H1 (cell line): ENCODE measurements at regions not wholly inside any gene's neighbourhood (a gene's known extent, or its start where the extent isn't known, plus 50 kb on each side); places are given as distances from the start of the nearest gene placed in this dataset.

ENCODE experiments used
- CTCF ChIA-PET: fragments of 300-600 bp; sonication (Branson Sonifier 250); formaldehyde crosslinking; loops from one replicate; lab custom pipeline; 2021; ENCODE audit not compliant: partially characterized antibody; lab: Charles Lee
- POLR2A ChIA-PET: fragments of 300-600 bp; sonication (Branson Sonifier 250); formaldehyde crosslinking; loops from one replicate; lab custom pipeline; 2021; ENCODE audit warnings: inconsistent platforms; ENCODE audit not compliant: partially characterized antibody; lab: Charles Lee
- DNase-seq, 2 experiments: peaks; one replicate each; pipeline versions ENCODE4 v3.0.0 to v3.0.0-alpha.2; 2010 to 2022; ENCODE audit warnings: low spot score in 2 of 2, low read depth in 1 of 2, mixed read lengths in 1 of 2
- FAIRE-seq: peaks from 2 replicates; lab custom pipeline; 2011; peaks lifted over from hg19 to GRCh38; lab: Jason Lieb, UNC
- H2AFZ ChIP-seq: 2 replicates; pipeline ENCODE4 v1.8.1; 2012; ENCODE audit warnings: low read length, inconsistent platforms
- H2AK5ac ChIP-seq: 2 replicates; pipeline ENCODE4 v1.6.1; 2013; ENCODE audit warnings: low read depth, low read length
- H2BK120ac ChIP-seq: replicated peaks from 2 replicates; pipeline ENCODE3; 2013; ENCODE audit warnings: low read depth, low read length, inconsistent platforms
- H2BK12ac ChIP-seq: 2 replicates; pipeline ENCODE4 v1.6.1; 2013; ENCODE audit warnings: low read depth, low read length
- H2BK15ac ChIP-seq: 2 replicates; pipeline ENCODE4 v1.6.1; 2013; ENCODE audit warnings: low read length
- H2BK20ac ChIP-seq: 2 replicates; pipeline ENCODE4 v1.6.1; 2013; ENCODE audit warnings: low read length
- H2BK5ac ChIP-seq: 2 replicates; pipeline ENCODE4 v1.6.1; 2013; ENCODE audit warnings: low read depth, low read length
- H3K14ac ChIP-seq: 2 replicates; pipeline ENCODE4 v1.6.1; 2013; ENCODE audit warnings: inconsistent platforms; ENCODE audit not compliant: insufficient read length
- H3K18ac ChIP-seq: 2 replicates; pipeline ENCODE4 v1.6.1; 2013; ENCODE audit warnings: low read length; ENCODE audit errors: extremely low read depth
- H3K23ac ChIP-seq: 2 replicates; pipeline ENCODE4 v1.6.1; 2013; ENCODE audit warnings: inconsistent platforms; ENCODE audit not compliant: insufficient read length
- H3K23me2 ChIP-seq: 2 replicates; pipeline ENCODE4 v1.6.1; 2013; ENCODE audit warnings: low read depth, low read length
- H3K27ac ChIP-seq: 2 replicates; pipeline ENCODE4 v1.6.1; 2011; ENCODE audit warnings: low read depth, low read length, inconsistent platforms
- H3K27me3 ChIP-seq, 4 experiments: replicated peaks in 1 of 4; 1 replicate in 1 of 4; 2 replicates in 3 of 4; pipeline versions ENCODE4 v1.6.1 to v1.8.1; 2011 to 2013; ENCODE audit warnings: low read length in 3 of 4, mild to moderate bottlenecking in 3 of 4, inconsistent platforms in 2 of 4, mixed read lengths in 2 of 4, moderate library complexity in 1 of 4; ENCODE audit not compliant: control insufficient read depth in 3 of 4, insufficient read depth in 3 of 4; ENCODE audit errors: extremely low read depth in 1 of 4
- H3K36me3 ChIP-seq, 4 experiments: 2 replicates each; pipeline versions ENCODE4 v1.6.1 to v1.8.1; 2011 to 2013; ENCODE audit warnings: mild to moderate bottlenecking in 4 of 4, low read length in 3 of 4, moderate library complexity in 2 of 4, control low read depth in 1 of 4, inconsistent platforms in 1 of 4; ENCODE audit not compliant: insufficient read depth in 4 of 4, control insufficient read depth in 2 of 4
- H3K4ac ChIP-seq: replicated peaks from 2 replicates; pipeline ENCODE3; 2013; ENCODE audit warnings: low read length, low read depth, mixed read lengths, inconsistent platforms; ENCODE audit not compliant: insufficient read length
- H3K4me1 ChIP-seq, 4 experiments: replicated peaks in 1 of 4; 1 replicate in 1 of 4; 2 replicates in 3 of 4; pipeline versions ENCODE4 v1.6.1 to v1.8.1; 2011 to 2013; ENCODE audit warnings: low read length in 3 of 4, inconsistent platforms in 2 of 4, mixed read lengths in 1 of 4; ENCODE audit not compliant: insufficient read depth in 4 of 4, control insufficient read depth in 3 of 4
- H3K4me2 ChIP-seq, 2 experiments: 2 replicates each; pipeline versions ENCODE4 v1.6.1 to v1.8.1; 2011 to 2013; ENCODE audit warnings: low read depth in 2 of 2, low read length in 2 of 2, control low read depth in 1 of 2, inconsistent platforms in 1 of 2, mild to moderate bottlenecking in 1 of 2; ENCODE audit not compliant: insufficient read depth in 1 of 2
- H3K4me3 ChIP-seq, 4 experiments: fragments of 200-600, 300-600 bp in 1 of 4; sonication (generic), shearing (Covaris generic), sonication (Bioruptor Twin) in 1 of 4; 2 replicates each; pipeline versions ENCODE4 v1.5.1 to v1.8.1; 2011 to 2016; ENCODE audit warnings: low read length in 4 of 4, low read depth in 3 of 4, control low read depth in 2 of 4, inconsistent platforms in 2 of 4, mild to moderate bottlenecking in 2 of 4, mixed read lengths in 1 of 4, moderate library complexity in 1 of 4; ENCODE audit not compliant: insufficient read depth in 2 of 4; ENCODE audit errors: extremely low read depth in 1 of 4
- H3K56ac ChIP-seq: replicated peaks from 2 replicates; pipeline ENCODE3; 2013; ENCODE audit warnings: low read depth, mild to moderate bottlenecking, mixed read lengths, low read length, inconsistent platforms; ENCODE audit not compliant: insufficient read length
- H3K79me1 ChIP-seq: 2 replicates; pipeline ENCODE4 v1.6.1; 2013; ENCODE audit warnings: low read depth, low read length, control low read depth
- H3K79me2 ChIP-seq, 2 experiments: 2 replicates each; pipeline versions ENCODE4 v1.6.1 to v1.8.1; 2012 to 2013; ENCODE audit warnings: low read length in 2 of 2, mild to moderate bottlenecking in 2 of 2, inconsistent platforms in 1 of 2; ENCODE audit not compliant: insufficient read depth in 2 of 2, control insufficient read depth in 1 of 2
- H3K9ac ChIP-seq, 4 experiments: replicated peaks in 1 of 4; 1 replicate in 1 of 4; 2 replicates in 3 of 4; pipeline versions ENCODE4 v1.6.1 to v1.8.1; 2011 to 2013; ENCODE audit warnings: low read depth in 3 of 4, low read length in 3 of 4, control low read depth in 2 of 4, mild to moderate bottlenecking in 2 of 4, moderate library complexity in 2 of 4, inconsistent platforms in 1 of 4; ENCODE audit errors: extremely low read depth in 1 of 4
- H3K9me3 ChIP-seq, 2 experiments: 2 replicates each; pipeline versions ENCODE4 v1.6.1 to v1.8.1; 2012 to 2013; ENCODE audit warnings: mild to moderate bottlenecking in 2 of 2, moderate library complexity in 2 of 2, control low read depth in 1 of 2, inconsistent platforms in 1 of 2, low read depth in 1 of 2, low read length in 1 of 2, mixed read lengths in 1 of 2; ENCODE audit not compliant: insufficient read depth in 2 of 2
- H4K20me1 ChIP-seq, 2 experiments: replicated peaks in 1 of 2; 2 replicates each; pipeline versions ENCODE3 to v1.8.1; 2011 to 2013; ENCODE audit warnings: inconsistent platforms in 2 of 2, low read length in 2 of 2, mild to moderate bottlenecking in 1 of 2; ENCODE audit not compliant: insufficient read depth in 2 of 2, control insufficient read depth in 1 of 2
- H4K5ac ChIP-seq: 2 replicates; pipeline ENCODE4 v1.6.1; 2013; ENCODE audit warnings: low read length, low read depth, mixed read lengths, inconsistent platforms; ENCODE audit not compliant: insufficient read length
- H4K8ac ChIP-seq: 2 replicates; pipeline ENCODE4 v1.8.0; 2013; ENCODE audit warnings: mild to moderate bottlenecking, moderate library complexity, low read length, inconsistent platforms; ENCODE audit not compliant: insufficient read depth; ENCODE audit errors: extremely low read depth
- H4K91ac ChIP-seq: replicated peaks from 2 replicates; pipeline ENCODE3; 2013; ENCODE audit warnings: low read length, mixed read lengths, inconsistent platforms; ENCODE audit not compliant: insufficient read length
- BCL11A ChIP-seq, 2 experiments: IDR thresholded peaks; one replicate each; pipeline ENCODE4 v1.6.1; 2011; ENCODE audit warnings: low read depth in 2 of 2, low read length in 2 of 2, mild to moderate bottlenecking in 2 of 2
- CREB1 ChIP-seq: IDR thresholded peaks from 2 replicates; pipeline ENCODE4 v1.6.1; 2012; ENCODE audit warnings: inconsistent platforms
- GTF2F1 ChIP-seq: IDR thresholded peaks from 2 replicates; pipeline ENCODE4 v1.6.1; 2012; ENCODE audit warnings: low read depth, low read length, improper control_type of control experiment, borderline replicate concordance
- SP2 ChIP-seq: IDR thresholded peaks from 2 replicates; pipeline ENCODE4 v1.6.1; 2012; ENCODE audit warnings: mild to moderate bottlenecking, low read length, inconsistent platforms
- YY1 ChIP-seq: IDR thresholded peaks from 2 replicates; pipeline ENCODE4 v1.6.1; 2011; ENCODE audit warnings: low read depth, mild to moderate bottlenecking, low read length
- WGBS, 2 experiments: shearing (Covaris generic) in 1 of 2; methylation state at CpG; one replicate each; pipeline versions ENCODE4 v1.1.6 to v1.1.7; 2013 to 2015; ENCODE audit warnings: low lambda C conversion rate in 2 of 2, mixed read lengths in 2 of 2, inconsistent platforms in 1 of 2, low coverage in 1 of 2, missing lambda C conversion rate in 1 of 2; ENCODE audit not compliant: insufficient replicate concordance in 2 of 2, insufficient coverage in 1 of 2, insufficient read length in 1 of 2; ENCODE audit errors: extremely low coverage in 1 of 2, missing lambda C conversion rate in 1 of 2; 5-methylcytosine and 5-hydroxymethylcytosine counted together

- Histone ChIP-seq H2AK5ac (no peak overlapping the region), H3K79me2 (no peaks in the 10 kb centered on the region), H3K9ac (no peak overlapping the region), H4K8ac (no peak overlapping the region), H3K4ac (no peak overlapping the region), H3K9me3 (no peaks in the 10 kb centered on the region; a peak in 1 of 4 replicates), H2BK15ac (no peak overlapping the region), H3K56ac (no peak overlapping the region), H3K79me1 (no peaks in the 10 kb centered on the region), H3K36me3 (no peaks in the 10 kb centered on the region), H3K27me3 (no peaks in the 10 kb centered on the region), H3K4me1 (no peaks in the 10 kb centered on the region), H3K18ac (no peak overlapping the region), H4K20me1 (no peaks in the 10 kb centered on the region), H4K5ac (no peak overlapping the region), H3K14ac (no peak overlapping the region), H2BK5ac (no peak overlapping the region), H2BK12ac (no peak overlapping the region), H3K4me3 (no peak overlapping the region), H2AFZ (no peak overlapping the region), H2BK120ac (no peak overlapping the region), H3K23ac (no peak overlapping the region), H4K91ac (no peak overlapping the region), H3K4me2 (no peak overlapping the region), H3K23me2 (no peaks in the 10 kb centered on the region), H3K27ac (no peak overlapping the region), H2BK20ac (no peak overlapping the region)
- FAIRE-seq (no peak), DNase-seq (no peak)
- 83% methylated on average over 1 of the region's 1 CpG; no CpG with 5 or more reads in 1 of the 2 experiments for WGBS, 2 experiments
- POLR2A ChIA-PET = no interaction called here
- no peak for TF ChIP-seq SP2
- TF ChIP-seq GTF2F1 = no peak
- TF ChIP-seq CREB1 = no peak
- no peak for TF ChIP-seq BCL11A (IDR thresholded peaks at IDR 0.05; ENCODE audit: low read depth in 2 of 2, low read length in 2 of 2)
- no peak for TF ChIP-seq YY1
- CTCF ChIA-PET = no interaction called here
These were observed 92.0 kb upstream of the PCSK5 start for GRCh38 chr9:75798505-75798904.
